ENCODE measurements at regions not wholly inside any gene's neighbourhood (a gene's known extent, or its start where the extent isn't known, plus 50 kb on each side); places are given as distances from the start of the nearest gene placed in this dataset.

DNA sequence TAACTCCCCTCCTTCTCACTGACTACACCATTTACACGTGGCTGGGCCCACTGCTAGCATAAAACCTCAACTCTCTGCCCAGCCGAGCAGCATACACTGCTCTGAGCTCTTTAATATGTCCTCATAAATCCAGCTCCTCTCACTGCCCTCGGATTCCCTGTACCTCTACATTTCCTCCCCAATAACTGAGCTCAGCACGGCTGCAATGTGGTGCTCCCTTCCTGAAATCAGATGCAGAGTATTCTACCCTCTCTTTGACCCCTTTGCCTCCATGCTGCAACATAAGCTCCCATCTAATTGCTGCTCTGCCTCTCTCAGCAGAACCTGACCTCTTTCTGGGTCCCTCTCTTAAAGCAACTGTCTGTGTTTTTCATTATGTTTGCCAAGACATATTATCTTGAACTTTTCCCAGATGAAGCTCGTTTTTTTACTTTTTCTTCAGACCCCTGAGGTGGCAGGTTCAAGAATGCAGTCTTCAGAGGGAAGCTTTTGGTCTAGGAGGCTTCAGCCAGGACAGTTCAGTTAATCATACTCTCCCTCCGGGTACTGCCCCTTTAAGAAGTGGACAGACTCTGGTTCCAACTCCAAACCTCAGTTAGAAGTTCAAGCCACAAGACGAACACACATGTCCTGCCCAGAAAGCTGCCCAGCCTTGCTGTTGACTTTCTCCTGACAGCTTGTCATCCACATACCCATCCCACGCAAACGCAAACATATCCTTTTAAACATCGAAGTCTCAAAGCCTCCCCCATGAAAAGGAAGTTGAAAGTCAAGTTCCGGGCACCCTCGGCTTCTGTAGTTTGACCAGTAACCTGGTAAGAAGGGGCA is 81.1 kb upstream of the NEO1 start:
- Histone ChIP-seq H3K27ac (ENCODE audit: insufficient read length, low read depth, low read length) (no peak overlapping the region), H2BK120ac (ENCODE audit: low read depth, low read length, poor library complexity, severe bottlenecking) (no peak overlapping the region), H3K18ac (ENCODE audit: insufficient read length, low read depth, low read length) (no peak overlapping the region), H3K4me1 (ENCODE audit: insufficient read depth, low read length) (no peaks in the 10 kb centered on the region), H3K23me2 (ENCODE audit: insufficient read length, low read depth, low read length, poor library complexity, severe bottlenecking) (no peaks in the 10 kb centered on the region), H2AFZ (ENCODE audit: low read length) (no peak overlapping the region), H3K79me1 (ENCODE audit: insufficient read depth, low read depth, low read length, poor library complexity, severe bottlenecking) (no peaks in the 10 kb centered on the region), H3K27me3 (ENCODE audit: insufficient read depth, low read length) (no peaks in the 10 kb centered on the region), H4K5ac (ENCODE audit: insufficient read length, low read depth, low read length) (no peak overlapping the region), H3K14ac (ENCODE audit: insufficient read depth, low read length) (no peak overlapping the region), H4K20me1 (ENCODE audit: control insufficient read depth, insufficient read depth, insufficient read length) (no peaks in the 10 kb centered on the region), H3K4ac (ENCODE audit: low read depth, low read length) (no peak overlapping the region), H3K79me2 (ENCODE audit: insufficient read depth, low read length) (no peaks in the 10 kb centered on the region), H3K23ac (ENCODE audit: insufficient read length, low read depth, low read length) (no peak overlapping the region), H3K9me3 (ENCODE audit: control insufficient read depth, low read depth, low read length) (no peaks in the 10 kb centered on the region), H2BK12ac (ENCODE audit: insufficient read length, low read depth, low read length) (no peak overlapping the region), H2BK20ac (ENCODE audit: low read depth, low read length, poor library complexity, severe bottlenecking) (no peak overlapping the region), H2BK5ac (ENCODE audit: insufficient read length, low read length) (no peak overlapping the region), H3K56ac (ENCODE audit: insufficient read length, low read depth, low read length) (no peak overlapping the region), H3K9ac (ENCODE audit: extremely low read depth, insufficient read length, low read length) (no peak overlapping the region), H3K4me2 (ENCODE audit: insufficient read depth, insufficient read length, low read length) (no peak overlapping the region), H4K8ac (replicated peaks; ENCODE audit: insufficient read length, low read depth, low read length) (no peak overlapping the region), H3T11ph (ENCODE audit: low read length) (no peak overlapping the region), H2AK5ac (ENCODE audit: insufficient read length, low read length) (no peak overlapping the region), H4K91ac (ENCODE audit: insufficient read length, low read depth, low read length) (no peak overlapping the region), H2BK15ac (ENCODE audit: low read depth, low read length) (no peak overlapping the region)
- Mint-ChIP-seq H3K27me3 (ENCODE audit: low read depth) (peaks cover 2% of the 10 kb centered on the region; the same call in 1 of the 2 replicates), H3K9me3 (no peaks in the 10 kb centered on the region), H3K36me3 (ENCODE audit: insufficient read depth in 1 of 3, low read depth in 3 of 3) (no peaks in the 10 kb centered on the region), H3K27ac (no peak overlapping the region), H3K4me3 (no peak overlapping the region), H3K4me1 (peaks cover 3% of the 10 kb centered on the region in 2 experiments; a peak in 1 of 4 replicates)
- no peak for DNase-seq
- no CpG with 5 or more reads among the region's 12 CpGs for WGBS (ENCODE audit: extremely low coverage, insufficient read length, low lambda C conversion rate)
- TF ChIP-seq, protein P1, sequence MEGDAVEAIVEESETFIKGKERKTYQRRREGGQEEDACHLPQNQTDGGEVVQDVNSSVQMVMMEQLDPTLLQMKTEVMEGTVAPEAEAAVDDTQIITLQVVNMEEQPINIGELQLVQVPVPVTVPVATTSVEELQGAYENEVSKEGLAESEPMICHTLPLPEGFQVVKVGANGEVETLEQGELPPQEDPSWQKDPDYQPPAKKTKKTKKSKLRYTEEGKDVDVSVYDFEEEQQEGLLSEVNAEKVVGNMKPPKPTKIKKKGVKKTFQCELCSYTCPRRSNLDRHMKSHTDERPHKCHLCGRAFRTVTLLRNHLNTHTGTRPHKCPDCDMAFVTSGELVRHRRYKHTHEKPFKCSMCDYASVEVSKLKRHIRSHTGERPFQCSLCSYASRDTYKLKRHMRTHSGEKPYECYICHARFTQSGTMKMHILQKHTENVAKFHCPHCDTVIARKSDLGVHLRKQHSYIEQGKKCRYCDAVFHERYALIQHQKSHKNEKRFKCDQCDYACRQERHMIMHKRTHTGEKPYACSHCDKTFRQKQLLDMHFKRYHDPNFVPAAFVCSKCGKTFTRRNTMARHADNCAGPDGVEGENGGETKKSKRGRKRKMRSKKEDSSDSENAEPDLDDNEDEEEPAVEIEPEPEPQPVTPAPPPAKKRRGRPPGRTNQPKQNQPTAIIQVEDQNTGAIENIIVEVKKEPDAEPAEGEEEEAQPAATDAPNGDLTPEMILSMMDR (conservative IDR thresholded peaks at IDR 0.05), result no peak
